ENCODE measurements at regions not wholly inside any gene's neighbourhood (a gene's known extent, or its start where the extent isn't known, plus 50 kb on each side); places are given as distances from the start of the nearest gene placed in this dataset.

GRCh38 chr5:144820278-144820677, 649.6 kb downstream of the KCTD16 start:
- CTCF ChIA-PET, result no interaction called here
- no peak for ATAC-seq

GRCh38 chr5:144815131-144815530, 644.5 kb downstream of the KCTD16 start:
- Histone ChIP-seq H3K27ac (ENCODE audit: low read length) (no peak overlapping the region), H3K9me3 (ENCODE audit: control insufficient read depth, insufficient read depth, low read depth, low read length) (no peaks in the 10 kb centered on the region), H3K27me3 (ENCODE audit: control insufficient read depth, insufficient read depth, low read length) (no peaks in the 10 kb centered on the region), H3K4me1 (ENCODE audit: control insufficient read depth, insufficient read depth, low read length) (no peaks in the 10 kb centered on the region), H3K4me3 (ENCODE audit: low read depth in 2 of 2, low read length in 2 of 2) (no peak overlapping the region), H3K36me3 (ENCODE audit: control insufficient read depth, insufficient read depth, low read length) (no peaks in the 10 kb centered on the region)
- in situ Hi-C loops (cut with HindIII; ENCODE audit: low pct_unique_long_range_greater_than_20kb, low sequenced_read_pairs) (no loop called here), intact Hi-C loops (cut with micrococcal nuclease; ENCODE audit: unreplicated experiment) (no loop called here)
- POLR2A ChIA-PET, result no interaction called here
- ATAC-seq, result no peak
- CTCF ChIA-PET, result no interaction called here
- DNase-seq (ENCODE audit: low read depth, low spot score), result no peak
- TF ChIP-seq REST (IDR thresholded peaks at IDR 0.05; ENCODE audit: insufficient read depth in 1 of 2, low read depth in 2 of 2, low read length in 1 of 2) (no peak), SIN3A (IDR thresholded peaks at IDR 0.05; ENCODE audit: borderline replicate concordance, insufficient read depth, low read depth, low read length) (no peak), TCF7L2 (IDR thresholded peaks at IDR 0.05; ENCODE audit: low read depth, low read length) (no peak), POLR2AphosphoS5 (IDR thresholded peaks at IDR 0.05; ENCODE audit: low read depth, low read length) (no peak)
- TF ChIP-seq, protein P1, sequence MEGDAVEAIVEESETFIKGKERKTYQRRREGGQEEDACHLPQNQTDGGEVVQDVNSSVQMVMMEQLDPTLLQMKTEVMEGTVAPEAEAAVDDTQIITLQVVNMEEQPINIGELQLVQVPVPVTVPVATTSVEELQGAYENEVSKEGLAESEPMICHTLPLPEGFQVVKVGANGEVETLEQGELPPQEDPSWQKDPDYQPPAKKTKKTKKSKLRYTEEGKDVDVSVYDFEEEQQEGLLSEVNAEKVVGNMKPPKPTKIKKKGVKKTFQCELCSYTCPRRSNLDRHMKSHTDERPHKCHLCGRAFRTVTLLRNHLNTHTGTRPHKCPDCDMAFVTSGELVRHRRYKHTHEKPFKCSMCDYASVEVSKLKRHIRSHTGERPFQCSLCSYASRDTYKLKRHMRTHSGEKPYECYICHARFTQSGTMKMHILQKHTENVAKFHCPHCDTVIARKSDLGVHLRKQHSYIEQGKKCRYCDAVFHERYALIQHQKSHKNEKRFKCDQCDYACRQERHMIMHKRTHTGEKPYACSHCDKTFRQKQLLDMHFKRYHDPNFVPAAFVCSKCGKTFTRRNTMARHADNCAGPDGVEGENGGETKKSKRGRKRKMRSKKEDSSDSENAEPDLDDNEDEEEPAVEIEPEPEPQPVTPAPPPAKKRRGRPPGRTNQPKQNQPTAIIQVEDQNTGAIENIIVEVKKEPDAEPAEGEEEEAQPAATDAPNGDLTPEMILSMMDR (IDR thresholded peaks at IDR 0.05), result no peak
- no TSS peak for BruUV-seq (replicated peaks)

More at GRCh38 chr5:144820278-144820677, 649.6 kb downstream of the KCTD16 start:
- in situ Hi-C loops (cut with HindIII; ENCODE audit: low pct_unique_long_range_greater_than_20kb, low sequenced_read_pairs) (no loop called here), intact Hi-C loops (cut with micrococcal nuclease; ENCODE audit: unreplicated experiment) (no loop called here)
- TF ChIP-seq TCF7L2 (IDR thresholded peaks at IDR 0.05; ENCODE audit: low read depth, low read length) (no peak), SIN3A (IDR thresholded peaks at IDR 0.05; ENCODE audit: borderline replicate concordance, insufficient read depth, low read depth, low read length) (no peak), REST (IDR thresholded peaks at IDR 0.05; ENCODE audit: insufficient read depth in 1 of 2, low read depth in 2 of 2, low read length in 1 of 2) (no peak), POLR2AphosphoS5 (IDR thresholded peaks at IDR 0.05; ENCODE audit: low read depth, low read length) (no peak)
- TF ChIP-seq, protein P1 (IDR thresholded peaks at IDR 0.05), result no peak
- no peak for DNase-seq (ENCODE audit: low read depth, low spot score)
- no peaks in the 10 kb centered on the region for H3K9me3 ChIP-seq (ENCODE audit: control insufficient read depth, insufficient read depth, low read depth, low read length)
- POLR2A ChIA-PET, result no interaction called here
- BruUV-seq (replicated peaks), result no TSS peak
- no peak overlapping the region for H3K27ac ChIP-seq (ENCODE audit: low read length)
- no peak overlapping the region for H3K4me3 ChIP-seq (ENCODE audit: low read depth in 2 of 2, low read length in 2 of 2)
- no peaks in the 10 kb centered on the region for H3K4me1 ChIP-seq (ENCODE audit: control insufficient read depth, insufficient read depth, low read length)
- H3K36me3 ChIP-seq (ENCODE audit: control insufficient read depth, insufficient read depth, low read length), result no peaks in the 10 kb centered on the region
- no peaks in the 10 kb centered on the region for H3K27me3 ChIP-seq (ENCODE audit: control insufficient read depth, insufficient read depth, low read length)
